Stimulated activated CD8-positive, alpha-beta memory T cell treated with anti-CD3 and anti-CD28 coated beads, Interleukin-4, amount 100 ng/mL, for 48 hours (primary cell): ENCODE measurements at regions not wholly inside any gene's neighbourhood (a gene's known extent, or its start where the extent isn't known, plus 50 kb on each side); places are given as distances from the start of the nearest gene placed in this dataset.

Source experiments
- DNase-seq: peaks from one replicate; pipeline ENCODE4 v3.0.0-alpha.2; 2020

GRCh38 chr7:106776618-106777347, 88.3 kb upstream of the PIK3CG start:
- no peak for DNase-seq

GRCh38 chr7:106777674-106778299, 87.3 kb upstream of the PIK3CG start:
- no peak for DNase-seq

DNA sequence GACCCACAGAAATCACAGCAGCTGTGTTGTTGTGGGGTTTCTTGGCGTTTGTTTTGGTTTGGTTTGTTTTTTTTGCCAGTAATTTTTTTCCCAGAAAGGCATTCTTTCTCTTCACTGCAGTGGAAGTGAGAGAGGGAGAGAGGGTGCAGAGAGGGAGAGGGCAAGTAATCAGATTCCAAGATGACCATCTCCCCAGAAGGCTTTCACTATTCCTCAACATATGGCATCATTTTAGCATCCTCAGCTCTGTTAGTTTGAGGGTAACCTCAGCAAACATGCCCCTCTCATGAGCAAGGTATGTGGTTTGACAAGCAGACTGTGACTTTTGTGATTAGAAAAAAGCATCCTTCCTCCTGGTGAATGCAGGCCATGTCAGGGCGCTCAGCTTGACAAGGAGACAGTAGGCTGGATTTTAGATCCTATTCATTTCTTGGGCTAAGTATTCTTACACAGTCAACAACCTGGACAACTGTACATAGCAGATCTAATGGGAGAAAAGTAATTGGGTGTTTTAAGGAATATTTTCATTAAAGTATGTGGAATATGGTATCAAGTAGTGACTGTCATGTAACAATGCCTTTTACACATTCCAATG, 86.3 kb upstream of the PIK3CG start:
- no peak for DNase-seq

DNA sequence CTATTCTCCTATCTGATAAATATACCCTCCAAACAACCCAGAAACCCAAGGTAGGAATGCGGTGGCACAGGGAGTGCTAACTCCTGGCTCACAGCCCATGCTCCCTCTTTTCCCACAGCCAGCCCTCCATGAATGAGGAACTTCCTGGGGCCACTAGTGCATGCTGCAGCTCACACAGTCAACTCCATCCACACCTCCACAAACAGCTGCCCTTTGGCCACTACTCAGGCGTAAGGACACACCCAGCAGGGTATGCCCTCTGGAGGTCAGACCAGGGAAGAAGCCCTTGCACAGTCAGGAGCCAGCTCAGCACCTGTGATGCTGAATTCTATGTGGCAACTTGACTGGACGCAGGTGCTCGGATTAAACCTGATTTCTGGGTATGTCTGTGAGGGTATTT, 85.2 kb upstream of the PIK3CG start:
- no peak for DNase-seq

DNA sequence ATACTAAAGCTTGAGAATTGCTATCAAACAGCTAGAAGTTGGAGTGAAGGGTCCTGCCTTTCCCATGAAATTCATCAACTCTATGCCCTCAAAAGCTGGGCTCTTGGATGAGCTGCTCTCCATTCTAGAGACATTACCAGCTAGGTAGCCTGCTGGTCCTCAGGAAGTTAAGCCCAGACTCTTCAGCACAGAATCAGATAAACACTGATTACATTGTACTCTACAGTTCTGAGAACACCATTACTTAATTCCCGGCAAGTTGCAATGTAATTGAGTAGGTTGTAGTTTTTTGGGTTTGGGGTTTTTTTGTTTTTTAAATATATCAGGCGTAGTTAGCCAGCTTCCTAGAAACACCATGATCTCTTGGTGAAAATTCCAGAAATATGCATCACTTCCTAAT, 84.1 kb upstream of the PIK3CG start:
- no peak for DNase-seq

DNA sequence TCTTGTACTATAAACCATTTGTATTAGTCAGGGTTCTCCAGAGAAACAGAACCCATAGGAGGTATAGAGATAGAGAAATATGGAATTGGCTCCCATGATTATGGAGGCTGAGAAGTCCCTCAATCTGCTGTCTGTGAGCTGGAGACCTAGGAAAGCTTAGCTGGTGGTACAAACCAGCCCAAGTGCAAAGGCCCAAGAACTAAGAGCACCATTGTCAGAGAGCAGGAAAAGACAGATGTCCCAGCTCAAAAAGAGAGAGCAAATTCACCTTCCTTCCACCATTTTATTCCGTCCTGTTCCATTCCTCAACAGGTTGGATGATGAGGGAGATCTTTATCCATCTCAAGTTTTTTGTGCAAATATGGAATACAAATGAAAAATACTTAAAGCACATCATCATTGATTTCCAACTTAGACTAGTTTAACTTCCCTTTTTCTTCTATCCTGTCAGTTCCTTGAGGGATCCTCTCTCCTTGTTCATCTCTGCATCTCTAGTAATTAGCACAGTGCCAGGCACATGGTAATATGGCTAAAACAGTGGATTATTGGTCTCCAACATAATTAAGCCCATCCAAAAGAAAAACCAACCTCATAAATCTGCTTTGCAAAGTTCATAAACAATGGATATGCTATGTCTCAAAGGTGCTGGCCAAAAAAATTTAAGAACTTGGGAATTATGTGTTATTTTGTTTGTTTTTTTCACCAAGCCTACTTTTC, 83.1 kb upstream of the PIK3CG start:
- DNase-seq: no peak

DNA sequence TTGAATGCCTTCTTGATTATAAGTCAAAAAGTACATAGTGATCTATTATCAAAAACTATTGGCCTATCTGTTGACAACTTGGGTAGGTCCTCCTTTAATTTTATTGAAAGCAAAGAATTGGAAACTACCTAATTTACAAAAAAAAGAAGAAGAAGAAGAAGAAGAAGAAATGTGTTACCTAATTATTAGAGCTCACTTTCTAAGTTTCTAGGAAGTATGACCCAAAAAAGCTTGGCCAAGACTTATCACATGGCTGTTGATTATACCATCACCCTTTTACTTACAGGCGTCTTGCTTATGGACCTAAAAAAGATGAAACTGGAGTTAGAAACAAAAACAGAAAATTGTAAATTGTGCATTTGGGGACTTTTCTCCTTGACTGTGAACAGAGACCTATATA, 81.8 kb upstream of the PIK3CG start:
- DNase-seq: no peak

DNA sequence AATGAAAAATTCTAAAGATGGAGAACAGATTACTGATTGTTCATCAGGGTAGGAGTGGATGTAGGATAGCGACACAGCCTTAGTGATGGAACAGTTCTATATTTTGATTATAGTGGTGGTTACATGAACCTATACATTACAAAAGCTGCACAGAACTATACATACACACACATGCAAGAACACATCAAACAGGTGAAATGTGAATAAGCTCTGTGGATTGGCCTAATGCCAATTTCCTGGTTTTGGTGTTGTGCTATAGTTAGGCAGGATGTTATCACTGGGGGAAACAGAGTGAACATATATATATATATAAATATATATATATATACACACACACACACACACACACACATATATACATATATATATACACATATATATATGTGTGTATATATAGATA, 76.4 kb upstream of the PIK3CG start:
- DNase-seq: no peak

- DNase-seq: no peak
Measured at GRCh38 chr7:106791526-106791925, 73.6 kb upstream of the PIK3CG start.

- DNase-seq: no peak
Measured at GRCh38 chr7:106792233-106792926, 72.7 kb upstream of the PIK3CG start.

GRCh38 chr7:106793015-106793975, 71.8 kb upstream of the PIK3CG start:
- peak; percentile 45 for DNase-seq

GRCh38 chr7:106794276-106795083, 70.6 kb upstream of the PIK3CG start:
- DNase-seq: no peak

- DNase-seq: no peak
Measured at GRCh38 chr7:106795084-106795876, 69.8 kb upstream of the PIK3CG start.

DNA sequence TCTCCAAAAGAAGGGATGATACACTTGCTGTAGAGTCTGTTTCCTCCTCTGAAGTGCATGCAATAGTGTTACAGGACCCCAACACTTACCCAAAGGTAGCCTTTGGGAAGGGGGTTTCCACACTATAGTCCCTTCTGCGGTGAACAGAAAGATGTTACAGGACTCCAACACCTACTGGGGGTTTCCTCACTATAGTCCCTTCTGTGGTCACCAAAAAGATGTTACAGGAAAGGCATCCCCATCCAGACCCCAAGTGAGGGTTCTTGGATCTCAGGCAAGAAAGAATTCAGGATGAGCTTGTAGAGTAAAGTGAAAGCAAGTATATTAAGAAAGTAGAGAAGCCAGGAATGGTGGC, 69.2 kb upstream of the PIK3CG start:
- no peak for DNase-seq

DNA sequence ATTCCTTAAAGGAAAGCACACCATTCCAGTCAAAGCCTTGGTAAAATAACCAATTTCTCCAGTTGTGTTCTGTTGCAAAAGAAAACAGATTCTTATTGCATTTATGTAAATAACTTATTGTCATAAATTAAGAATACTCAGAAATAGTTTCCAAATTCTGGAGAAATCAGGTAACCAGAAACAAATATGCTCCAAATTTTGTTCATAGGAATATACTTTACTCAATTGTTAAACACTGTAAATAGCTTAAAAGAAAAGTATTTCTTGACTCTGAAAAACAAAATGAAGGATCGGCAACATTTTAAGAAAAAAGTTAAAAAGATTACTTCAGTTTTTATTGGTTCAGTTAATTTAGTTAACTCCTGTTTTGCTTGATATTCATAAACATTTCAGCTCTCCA, 67.1 kb upstream of the PIK3CG start:
- DNase-seq: no peak

DNA sequence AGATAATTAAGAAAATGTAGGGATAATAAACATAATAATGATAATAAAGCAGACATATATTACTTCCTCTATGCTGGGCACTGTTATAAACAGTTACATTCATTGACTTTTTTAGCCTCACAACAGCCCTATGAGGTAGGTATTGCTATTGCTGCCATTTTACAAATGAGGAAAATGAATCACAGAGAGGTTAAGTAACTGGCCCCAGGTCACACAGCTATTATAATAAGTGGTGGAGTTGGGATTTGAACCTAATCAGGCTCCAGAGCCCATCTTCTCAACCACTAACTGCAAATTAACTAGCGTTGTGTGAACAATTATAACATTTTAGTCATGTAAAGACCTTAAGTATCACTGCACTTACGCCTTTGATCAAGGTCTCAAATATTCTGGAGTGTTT, 62.5 kb upstream of the PIK3CG start:
- DNase-seq: no peak

GRCh38 chr7:106806556-106806955, 58.5 kb upstream of the PIK3CG start:
- DNase-seq: no peak

DNA sequence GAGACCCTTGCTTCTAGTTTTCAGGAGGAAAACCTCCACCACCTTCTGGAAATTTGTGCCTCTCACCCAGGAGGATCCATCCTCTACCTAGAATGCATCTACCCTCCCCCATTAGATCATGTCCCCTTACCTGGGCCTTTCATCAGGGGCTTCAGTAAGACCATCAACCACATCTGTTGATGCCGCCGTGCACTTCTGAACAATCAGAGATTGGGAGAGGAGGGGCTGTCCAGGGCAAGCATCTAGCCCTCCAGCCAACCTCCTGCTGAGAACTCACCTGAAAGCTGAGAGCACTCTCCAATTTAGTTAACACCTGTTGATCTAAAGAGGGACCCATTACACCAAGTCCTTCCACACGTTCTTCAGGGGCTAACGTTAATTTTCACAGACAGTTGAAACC, 57.6 kb upstream of the PIK3CG start:
- DNase-seq: no peak

- DNase-seq: no peak
Measured at GRCh38 chr7:106808967-106809635, 56.0 kb upstream of the PIK3CG start.

DNA sequence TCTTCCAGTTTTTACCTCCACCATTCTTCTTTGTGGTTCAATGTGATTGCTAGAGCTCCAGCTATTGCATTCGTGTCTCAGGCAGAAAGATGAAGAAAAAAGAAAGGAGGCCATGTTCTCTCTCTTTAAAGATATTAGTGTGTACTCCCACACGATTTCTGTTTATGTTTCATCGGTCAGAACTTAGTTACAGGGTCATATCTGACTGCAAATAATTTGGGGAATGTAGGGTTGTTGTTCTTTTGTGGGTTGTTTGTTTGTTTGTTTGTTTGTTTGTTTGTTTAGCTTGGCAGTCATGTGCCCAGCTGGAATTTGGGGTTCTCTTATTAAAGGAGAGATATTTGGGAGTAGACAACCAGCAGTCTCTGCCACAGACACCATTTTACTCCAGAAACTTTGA, 53.6 kb upstream of the PIK3CG start:
- no peak for DNase-seq
